ENCODE measurements at regions not wholly inside any gene's neighbourhood (a gene's known extent, or its start where the extent isn't known, plus 50 kb on each side); places are given as distances from the start of the nearest gene placed in this dataset.

DNA sequence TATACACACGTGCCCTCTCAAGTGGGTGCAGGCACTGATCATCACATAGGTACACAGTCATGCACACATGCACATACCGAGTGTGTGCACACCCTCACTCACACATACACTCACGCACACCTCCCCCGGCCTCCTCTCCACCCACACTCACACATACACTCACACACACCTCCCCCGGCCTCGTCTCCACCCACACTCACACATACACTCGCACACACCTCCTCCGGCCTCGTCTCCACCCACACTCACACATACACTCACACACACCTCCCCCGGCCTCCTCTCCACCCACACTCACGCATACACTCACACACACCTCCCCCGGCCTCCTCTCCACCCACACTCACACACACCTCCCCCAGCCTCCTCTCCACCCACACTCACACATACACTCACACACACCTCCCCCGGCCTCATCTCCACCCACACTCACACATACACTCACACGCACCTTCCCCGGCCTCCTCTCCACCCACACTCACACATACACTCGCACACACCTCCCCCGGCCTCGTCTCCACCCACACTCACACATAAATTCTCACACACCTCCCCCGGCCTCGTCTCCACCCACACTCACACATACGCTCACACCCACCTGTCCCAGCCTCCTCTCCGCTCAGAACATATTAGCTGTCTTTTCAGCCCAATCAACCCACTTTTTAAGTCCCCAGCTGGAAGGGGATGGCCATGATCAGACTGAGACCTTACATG lies 105.2 kb upstream of the VSTM2B start:
- no peaks in the 10 kb centered on the region for H3K4me1 ChIP-seq
- no peak for DNase-seq
- WGBS, 2 donors (ENCODE audit: low coverage in 1 of 2) = 52 to 71% methylated on average over 11 to 22 of the region's 22 CpGs
- no peaks in the 10 kb centered on the region for H3K27me3 ChIP-seq
- no peak overlapping the region for H3K4me3 ChIP-seq
- no peaks in the 10 kb centered on the region for H3K9me3 ChIP-seq
- intact Hi-C loops (cut with DNase I; ENCODE audit: low total_unique reads) = no loop called here
- in situ Hi-C loops (cut with MboI; ENCODE audit: low pct_ligation_motif_present in 1 of 4, low pct_unique_long_range_greater_than_20kb in 1 of 4, low sequenced_read_pairs in 3 of 4) = no loop called here
- no peak overlapping the region for H3K27ac ChIP-seq
- no peaks in the 10 kb centered on the region for H3K36me3 ChIP-seq
- TF ChIP-seq EP300 (IDR thresholded peaks at IDR 0.05; ENCODE audit: low read depth) (no peak), POLR2A (IDR thresholded peaks at IDR 0.05) (no peak), POLR2AphosphoS5 (IDR thresholded peaks at IDR 0.05) (no peak)
- TF ChIP-seq, protein P1, sequence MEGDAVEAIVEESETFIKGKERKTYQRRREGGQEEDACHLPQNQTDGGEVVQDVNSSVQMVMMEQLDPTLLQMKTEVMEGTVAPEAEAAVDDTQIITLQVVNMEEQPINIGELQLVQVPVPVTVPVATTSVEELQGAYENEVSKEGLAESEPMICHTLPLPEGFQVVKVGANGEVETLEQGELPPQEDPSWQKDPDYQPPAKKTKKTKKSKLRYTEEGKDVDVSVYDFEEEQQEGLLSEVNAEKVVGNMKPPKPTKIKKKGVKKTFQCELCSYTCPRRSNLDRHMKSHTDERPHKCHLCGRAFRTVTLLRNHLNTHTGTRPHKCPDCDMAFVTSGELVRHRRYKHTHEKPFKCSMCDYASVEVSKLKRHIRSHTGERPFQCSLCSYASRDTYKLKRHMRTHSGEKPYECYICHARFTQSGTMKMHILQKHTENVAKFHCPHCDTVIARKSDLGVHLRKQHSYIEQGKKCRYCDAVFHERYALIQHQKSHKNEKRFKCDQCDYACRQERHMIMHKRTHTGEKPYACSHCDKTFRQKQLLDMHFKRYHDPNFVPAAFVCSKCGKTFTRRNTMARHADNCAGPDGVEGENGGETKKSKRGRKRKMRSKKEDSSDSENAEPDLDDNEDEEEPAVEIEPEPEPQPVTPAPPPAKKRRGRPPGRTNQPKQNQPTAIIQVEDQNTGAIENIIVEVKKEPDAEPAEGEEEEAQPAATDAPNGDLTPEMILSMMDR (IDR thresholded peaks at IDR 0.05) = no peak

DNA sequence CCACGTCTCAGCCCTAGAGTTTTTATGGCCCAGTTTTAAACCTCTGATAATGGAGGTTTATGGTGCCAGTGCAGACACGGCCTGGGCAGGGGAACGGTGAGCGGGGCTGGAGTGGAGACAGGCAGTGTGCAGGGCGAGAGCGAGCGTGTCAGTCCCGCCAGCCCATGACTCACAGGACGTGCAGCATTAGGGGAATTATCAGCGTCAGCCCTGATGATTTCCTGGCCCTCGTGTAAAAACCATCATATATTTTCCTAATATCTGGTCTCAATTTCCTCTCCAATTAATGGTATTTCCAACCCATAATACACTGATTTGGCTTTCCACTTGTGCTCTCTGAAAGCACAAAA lies 104.6 kb upstream of the VSTM2B start:
- in situ Hi-C loops (cut with MboI; ENCODE audit: low pct_ligation_motif_present in 1 of 4, low pct_unique_long_range_greater_than_20kb in 1 of 4, low sequenced_read_pairs in 3 of 4) (no loop called here), intact Hi-C loops (cut with DNase I; ENCODE audit: low total_unique reads) (no loop called here)
- Histone ChIP-seq H3K4me3 (no peak overlapping the region), H3K27ac (no peak overlapping the region), H3K27me3 (no peaks in the 10 kb centered on the region), H3K4me1 (no peaks in the 10 kb centered on the region), H3K9me3 (no peaks in the 10 kb centered on the region), H3K36me3 (no peaks in the 10 kb centered on the region)
- WGBS, 2 donors (ENCODE audit: low coverage in 1 of 2) = 25 to 31% methylated on average over 1 to 11 of the region's 11 CpGs
- no peak for TF ChIP-seq POLR2AphosphoS5 (IDR thresholded peaks at IDR 0.05)
- TF ChIP-seq, protein P1 (IDR thresholded peaks at IDR 0.05) = no peak
- TF ChIP-seq EP300 (IDR thresholded peaks at IDR 0.05; ENCODE audit: low read depth) = no peak
- TF ChIP-seq POLR2A (IDR thresholded peaks at IDR 0.05) = no peak
- no peak for DNase-seq

DNA sequence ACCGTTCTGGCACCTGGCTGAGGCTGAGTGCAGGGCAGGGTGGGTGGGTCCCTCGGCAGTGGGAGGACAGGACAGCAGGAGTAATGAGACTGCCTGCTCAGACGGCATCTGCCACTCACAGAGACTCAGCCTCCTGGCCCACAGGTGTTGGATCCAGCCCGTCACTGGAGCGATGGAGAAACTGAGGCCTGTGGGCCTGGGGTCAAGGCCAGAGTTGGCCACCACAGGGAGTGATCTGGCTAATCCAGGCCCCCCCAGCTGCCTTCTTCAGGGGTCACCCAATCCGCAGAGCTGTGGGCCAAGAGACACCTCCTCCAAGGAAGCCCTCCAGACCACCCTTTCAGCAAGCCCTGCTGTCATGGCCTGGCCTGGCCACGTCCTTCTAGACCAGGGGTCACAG lies 103.7 kb upstream of the VSTM2B start:
- no peak for TF ChIP-seq POLR2AphosphoS5 (IDR thresholded peaks at IDR 0.05)
- no peak for TF ChIP-seq POLR2A (IDR thresholded peaks at IDR 0.05)
- TF ChIP-seq, protein P1 (IDR thresholded peaks at IDR 0.05) = no peak
- TF ChIP-seq EP300 (IDR thresholded peaks at IDR 0.05; ENCODE audit: low read depth) = no peak
- Histone ChIP-seq H3K4me3 (no peak overlapping the region), H3K27me3 (no peaks in the 10 kb centered on the region), H3K9me3 (no peaks in the 10 kb centered on the region), H3K27ac (no peak overlapping the region), H3K4me1 (no peaks in the 10 kb centered on the region), H3K36me3 (no peaks in the 10 kb centered on the region)
- DNase-seq = no peak
- 43% methylated on average over 2 of the region's 7 CpGs; no CpG with 5 or more reads in 1 of the 2 donors for WGBS, 2 donors (ENCODE audit: low coverage in 1 of 2)
- in situ Hi-C loops (cut with MboI; ENCODE audit: low pct_ligation_motif_present in 1 of 4, low pct_unique_long_range_greater_than_20kb in 1 of 4, low sequenced_read_pairs in 3 of 4) = no loop called here
- intact Hi-C loops (cut with DNase I; ENCODE audit: low total_unique reads) = no loop called here

DNA sequence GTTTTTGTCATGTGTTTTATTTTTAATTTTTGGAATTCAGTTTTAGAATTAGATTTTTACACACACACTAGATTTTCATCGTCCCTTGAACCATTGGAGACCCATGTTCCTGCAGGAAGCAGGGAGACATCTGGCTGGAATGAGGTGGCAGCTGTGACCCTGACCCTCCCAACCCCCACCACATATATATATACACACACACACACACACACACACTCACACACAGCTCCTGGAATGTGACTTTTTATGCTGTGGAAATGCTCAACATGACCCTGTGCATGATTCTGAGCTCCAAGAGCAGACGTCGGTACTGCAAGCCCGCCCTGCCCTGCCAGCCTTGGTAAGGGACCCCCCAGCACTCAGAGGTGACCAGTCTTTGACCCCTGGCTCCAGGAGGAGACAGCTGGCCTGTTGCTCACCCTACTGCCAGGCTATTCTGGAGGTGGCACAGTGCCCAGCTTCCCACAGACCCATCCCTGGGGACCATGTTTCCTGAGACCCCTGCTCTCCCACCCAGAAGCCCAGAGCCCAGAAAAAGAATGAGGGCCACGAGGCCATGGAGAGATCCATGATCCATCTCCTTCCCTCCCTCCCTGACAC lies 103.2 kb upstream of the VSTM2B start:
- intact Hi-C loops (cut with DNase I; ENCODE audit: low total_unique reads) = no loop called here
- no peak for TF ChIP-seq POLR2A (IDR thresholded peaks at IDR 0.05)
- TF ChIP-seq POLR2AphosphoS5 (IDR thresholded peaks at IDR 0.05) = no peak
- TF ChIP-seq EP300 (IDR thresholded peaks at IDR 0.05; ENCODE audit: low read depth) = no peak
- TF ChIP-seq, protein P1 (IDR thresholded peaks at IDR 0.05) = no peak
- DNase-seq = no peak
- Histone ChIP-seq H3K9me3 (no peaks in the 10 kb centered on the region), H3K4me3 (no peak overlapping the region), H3K27me3 (no peaks in the 10 kb centered on the region), H3K4me1 (no peaks in the 10 kb centered on the region), H3K27ac (no peak overlapping the region), H3K36me3 (no peaks in the 10 kb centered on the region)
- WGBS, 2 donors (ENCODE audit: low coverage in 1 of 2) = 64% methylated on average over 5 of the region's 5 CpGs; no CpG with 5 or more reads in 1 of the 2 donors
- in situ Hi-C loops (cut with MboI; ENCODE audit: low pct_ligation_motif_present in 1 of 4, low pct_unique_long_range_greater_than_20kb in 1 of 4, low sequenced_read_pairs in 3 of 4) = no loop called here
